ENCODE measurements at regions not wholly inside any gene's neighbourhood (a gene's known extent, or its start where the extent isn't known, plus 50 kb on each side); places are given as distances from the start of the nearest gene placed in this dataset.

DNA sequence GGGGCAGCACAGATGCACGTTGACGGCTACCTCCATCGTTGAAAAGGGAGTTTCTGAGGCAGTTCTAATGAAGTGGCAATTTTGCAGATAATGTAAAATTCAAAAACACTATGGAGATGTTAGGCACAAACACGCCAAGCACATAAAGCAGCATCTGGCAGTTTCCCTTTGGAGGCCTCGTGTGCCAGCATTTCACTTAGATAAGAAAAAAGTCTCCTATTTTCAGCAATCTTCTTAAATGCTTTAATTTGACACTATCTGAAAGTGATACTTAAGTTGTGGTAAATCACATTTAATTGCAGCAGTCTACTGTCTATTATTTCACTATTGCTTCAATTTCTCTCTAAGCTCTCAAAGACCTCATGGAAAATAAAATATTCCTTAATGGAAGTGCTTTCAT is 125.3 kb upstream of the PROKR2 start (continued):
- TF ChIP-seq, protein P1, sequence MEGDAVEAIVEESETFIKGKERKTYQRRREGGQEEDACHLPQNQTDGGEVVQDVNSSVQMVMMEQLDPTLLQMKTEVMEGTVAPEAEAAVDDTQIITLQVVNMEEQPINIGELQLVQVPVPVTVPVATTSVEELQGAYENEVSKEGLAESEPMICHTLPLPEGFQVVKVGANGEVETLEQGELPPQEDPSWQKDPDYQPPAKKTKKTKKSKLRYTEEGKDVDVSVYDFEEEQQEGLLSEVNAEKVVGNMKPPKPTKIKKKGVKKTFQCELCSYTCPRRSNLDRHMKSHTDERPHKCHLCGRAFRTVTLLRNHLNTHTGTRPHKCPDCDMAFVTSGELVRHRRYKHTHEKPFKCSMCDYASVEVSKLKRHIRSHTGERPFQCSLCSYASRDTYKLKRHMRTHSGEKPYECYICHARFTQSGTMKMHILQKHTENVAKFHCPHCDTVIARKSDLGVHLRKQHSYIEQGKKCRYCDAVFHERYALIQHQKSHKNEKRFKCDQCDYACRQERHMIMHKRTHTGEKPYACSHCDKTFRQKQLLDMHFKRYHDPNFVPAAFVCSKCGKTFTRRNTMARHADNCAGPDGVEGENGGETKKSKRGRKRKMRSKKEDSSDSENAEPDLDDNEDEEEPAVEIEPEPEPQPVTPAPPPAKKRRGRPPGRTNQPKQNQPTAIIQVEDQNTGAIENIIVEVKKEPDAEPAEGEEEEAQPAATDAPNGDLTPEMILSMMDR (IDR thresholded peaks at IDR 0.05; ENCODE audit: control extremely low read depth in 1 of 3, insufficient read depth in 1 of 3, low read depth in 1 of 3, low read length in 3 of 3) = no peak
- TF ChIP-seq TEAD4 (IDR thresholded peaks at IDR 0.05; ENCODE audit: low read depth, low read length) (no peak), GABPA (IDR thresholded peaks at IDR 0.05; ENCODE audit: borderline replicate concordance, insufficient read depth, low read length) (no peak), JUND (IDR thresholded peaks at IDR 0.05; ENCODE audit: low read length) (no peak), RBBP5 (IDR thresholded peaks at IDR 0.05; ENCODE audit: borderline replicate concordance, low read depth, low read length) (no peak), SIN3A (conservative IDR thresholded peaks at IDR 0.05 in 1 of 2, IDR thresholded peaks at IDR 0.05 in 1 of 2; ENCODE audit: low read depth in 1 of 2, low read length in 2 of 2) (no peak), NANOG (IDR thresholded peaks at IDR 0.05; ENCODE audit: insufficient read depth, low read depth, low read length, poor library complexity, severe bottlenecking) (no peak), HDAC2 (IDR thresholded peaks at IDR 0.05; ENCODE audit: borderline replicate concordance in 1 of 2, low read depth in 2 of 2, low read length in 2 of 2) (no peak)
- TF ChIP-seq, protein P2, sequence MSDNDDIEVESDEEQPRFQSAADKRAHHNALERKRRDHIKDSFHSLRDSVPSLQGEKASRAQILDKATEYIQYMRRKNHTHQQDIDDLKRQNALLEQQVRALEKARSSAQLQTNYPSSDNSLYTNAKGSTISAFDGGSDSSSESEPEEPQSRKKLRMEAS (IDR thresholded peaks at IDR 0.05) = no peak
